Panc1 (cell line): ENCODE measurements at regions not wholly inside any gene's neighbourhood (a gene's known extent, or its start where the extent isn't known, plus 50 kb on each side); places are given as distances from the start of the nearest gene placed in this dataset.

Experiments used
- TCF7L2 ChIP-seq: IDR thresholded peaks from 2 replicates; pipeline ENCODE4 v1.6.1; 2011; ENCODE audit warnings: mild to moderate bottlenecking, low read depth, low read length, inconsistent platforms
- TF ChIP-seq, protein P1 (sequence below): fragments of 450-650 bp; IDR thresholded peaks from 2 replicates; pipeline ENCODE4 v1.5.1; 2017; ENCODE audit warnings: mild to moderate bottlenecking

DNA sequence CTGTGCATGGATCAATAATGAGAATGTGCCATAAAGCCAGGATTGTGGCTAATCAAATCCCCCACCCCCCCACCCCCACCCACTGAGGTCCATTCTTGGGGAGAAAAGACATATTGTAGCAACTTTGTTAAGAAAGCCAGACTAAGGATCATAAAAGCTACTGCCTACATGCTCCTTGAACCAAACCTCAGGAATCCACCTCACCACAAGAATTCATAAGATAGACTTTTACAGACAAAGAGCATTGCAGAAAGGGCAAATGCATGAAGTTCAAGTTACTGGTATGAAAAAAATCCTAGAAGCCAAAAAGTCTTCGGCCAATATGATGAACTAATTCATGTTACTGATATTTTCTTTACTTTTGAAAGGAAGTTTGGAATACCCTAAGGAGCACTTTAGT lies 187.9 kb upstream of the ARID1B start:
- no peak for TF ChIP-seq TCF7L2
- TF ChIP-seq, protein P1, sequence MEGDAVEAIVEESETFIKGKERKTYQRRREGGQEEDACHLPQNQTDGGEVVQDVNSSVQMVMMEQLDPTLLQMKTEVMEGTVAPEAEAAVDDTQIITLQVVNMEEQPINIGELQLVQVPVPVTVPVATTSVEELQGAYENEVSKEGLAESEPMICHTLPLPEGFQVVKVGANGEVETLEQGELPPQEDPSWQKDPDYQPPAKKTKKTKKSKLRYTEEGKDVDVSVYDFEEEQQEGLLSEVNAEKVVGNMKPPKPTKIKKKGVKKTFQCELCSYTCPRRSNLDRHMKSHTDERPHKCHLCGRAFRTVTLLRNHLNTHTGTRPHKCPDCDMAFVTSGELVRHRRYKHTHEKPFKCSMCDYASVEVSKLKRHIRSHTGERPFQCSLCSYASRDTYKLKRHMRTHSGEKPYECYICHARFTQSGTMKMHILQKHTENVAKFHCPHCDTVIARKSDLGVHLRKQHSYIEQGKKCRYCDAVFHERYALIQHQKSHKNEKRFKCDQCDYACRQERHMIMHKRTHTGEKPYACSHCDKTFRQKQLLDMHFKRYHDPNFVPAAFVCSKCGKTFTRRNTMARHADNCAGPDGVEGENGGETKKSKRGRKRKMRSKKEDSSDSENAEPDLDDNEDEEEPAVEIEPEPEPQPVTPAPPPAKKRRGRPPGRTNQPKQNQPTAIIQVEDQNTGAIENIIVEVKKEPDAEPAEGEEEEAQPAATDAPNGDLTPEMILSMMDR, result no peak
